ENCODE measurements at regions not wholly inside any gene's neighbourhood (a gene's known extent, or its start where the extent isn't known, plus 50 kb on each side); places are given as distances from the start of the nearest gene placed in this dataset.

GRCh38 chr21:16928439-16928838 lies 584.4 kb upstream of the CXADR start:
- H3K27ac Mint-ChIP-seq = no peak overlapping the region
- H3K36me3 Mint-ChIP-seq = no peaks in the 10 kb centered on the region
- H3K4me1 Mint-ChIP-seq = no peaks in the 10 kb centered on the region
- no peaks in the 10 kb centered on the region for H3K27me3 Mint-ChIP-seq
- no peak overlapping the region for H3K4me3 Mint-ChIP-seq
- H3K9me3 Mint-ChIP-seq = no peaks in the 10 kb centered on the region

GRCh38 chr21:16932314-16932713 lies 580.5 kb upstream of the CXADR start:
- Mint-ChIP-seq H3K4me3 (no peak overlapping the region), H3K9me3 (no peaks in the 10 kb centered on the region), H3K27ac (no peak overlapping the region), H3K36me3 (no peaks in the 10 kb centered on the region), H3K4me1 (no peaks in the 10 kb centered on the region), H3K27me3 (no peaks in the 10 kb centered on the region)

- H3K36me3 Mint-ChIP-seq = no peaks in the 10 kb centered on the region
- H3K27me3 Mint-ChIP-seq = no peaks in the 10 kb centered on the region
- peaks cover 38% of the 10 kb centered on the region for H3K9me3 Mint-ChIP-seq
- H3K4me3 Mint-ChIP-seq = no peak overlapping the region
- H3K4me1 Mint-ChIP-seq = no peaks in the 10 kb centered on the region
- no peak overlapping the region for H3K27ac Mint-ChIP-seq
These were observed 570.1 kb upstream of the CXADR start for GRCh38 chr21:16942703-16943102.

GRCh38 chr21:16943231-16943630 lies 569.6 kb upstream of the CXADR start:
- no peaks in the 10 kb centered on the region for H3K27me3 Mint-ChIP-seq
- H3K4me1 Mint-ChIP-seq = no peaks in the 10 kb centered on the region
- no peak overlapping the region for H3K27ac Mint-ChIP-seq
- no peaks in the 10 kb centered on the region for H3K36me3 Mint-ChIP-seq
- peaks cover 43% of the 10 kb centered on the region for H3K9me3 Mint-ChIP-seq
- no peak overlapping the region for H3K4me3 Mint-ChIP-seq

- Mint-ChIP-seq H3K4me3 (no peak overlapping the region), H3K27ac (no peak overlapping the region), H3K4me1 (no peaks in the 10 kb centered on the region), H3K36me3 (no peaks in the 10 kb centered on the region), H3K9me3 (peaks cover 50% of the 10 kb centered on the region), H3K27me3 (no peaks in the 10 kb centered on the region)
These were observed 567.3 kb upstream of the CXADR start for GRCh38 chr21:16945580-16945979.

- peaks cover 11% of the 10 kb centered on the region for H3K9me3 Mint-ChIP-seq
- peak overlapping the region; percentile 24 for H3K27ac Mint-ChIP-seq
- H3K4me1 Mint-ChIP-seq = no peaks in the 10 kb centered on the region
- no peak overlapping the region for H3K4me3 Mint-ChIP-seq
- H3K27me3 Mint-ChIP-seq = no peaks in the 10 kb centered on the region
- H3K36me3 Mint-ChIP-seq = no peaks in the 10 kb centered on the region
These were observed 556.0 kb upstream of the CXADR start for GRCh38 chr21:16956824-16957223.

- H3K27me3 Mint-ChIP-seq = no peaks in the 10 kb centered on the region
- peaks cover 30% of the 10 kb centered on the region for H3K9me3 Mint-ChIP-seq
- no peaks in the 10 kb centered on the region for H3K36me3 Mint-ChIP-seq
- no peak overlapping the region for H3K4me3 Mint-ChIP-seq
- H3K27ac Mint-ChIP-seq = no peak overlapping the region
- H3K4me1 Mint-ChIP-seq = no peaks in the 10 kb centered on the region
These were observed 547.4 kb upstream of the CXADR start for GRCh38 chr21:16965424-16965823.

- peaks cover 22% of the 10 kb centered on the region for H3K9me3 Mint-ChIP-seq
- H3K4me3 Mint-ChIP-seq = no peak overlapping the region
- H3K27me3 Mint-ChIP-seq = no peaks in the 10 kb centered on the region
- no peak overlapping the region for H3K27ac Mint-ChIP-seq
- H3K36me3 Mint-ChIP-seq = no peaks in the 10 kb centered on the region
- H3K4me1 Mint-ChIP-seq = no peaks in the 10 kb centered on the region
These were observed 544.4 kb upstream of the CXADR start for GRCh38 chr21:16968436-16968835.

- Mint-ChIP-seq H3K9me3 (peaks cover 22% of the 10 kb centered on the region), H3K4me1 (no peaks in the 10 kb centered on the region), H3K4me3 (no peak overlapping the region), H3K36me3 (no peaks in the 10 kb centered on the region), H3K27ac (no peak overlapping the region), H3K27me3 (no peaks in the 10 kb centered on the region)
These were observed 543.2 kb upstream of the CXADR start for GRCh38 chr21:16969636-16970035.

GRCh38 chr21:16974060-16974459 lies 538.8 kb upstream of the CXADR start:
- Mint-ChIP-seq H3K4me1 (no peaks in the 10 kb centered on the region), H3K36me3 (no peaks in the 10 kb centered on the region)

GRCh38 chr21:16976193-16976592 lies 536.6 kb upstream of the CXADR start:
- no peaks in the 10 kb centered on the region for H3K36me3 Mint-ChIP-seq
- H3K9me3 Mint-ChIP-seq = peaks cover 6% of the 10 kb centered on the region
- H3K27ac Mint-ChIP-seq = no peak overlapping the region
- no peak overlapping the region for H3K4me3 Mint-ChIP-seq
- H3K27me3 Mint-ChIP-seq = no peaks in the 10 kb centered on the region
- no peaks in the 10 kb centered on the region for H3K4me1 Mint-ChIP-seq

More at GRCh38 chr21:16974060-16974459, 538.8 kb upstream of the CXADR start:
- H3K4me3 Mint-ChIP-seq = no peak overlapping the region
- H3K9me3 Mint-ChIP-seq = peaks cover 14% of the 10 kb centered on the region
- H3K27me3 Mint-ChIP-seq = no peaks in the 10 kb centered on the region
- no peak overlapping the region for H3K27ac Mint-ChIP-seq

GRCh38 chr21:16978309-16978895 lies 534.4 kb upstream of the CXADR start:
- no peak overlapping the region for H3K27ac Mint-ChIP-seq
- no peak overlapping the region for H3K4me3 Mint-ChIP-seq
- no peaks in the 10 kb centered on the region for H3K36me3 Mint-ChIP-seq
- H3K4me1 Mint-ChIP-seq = no peaks in the 10 kb centered on the region
- no peaks in the 10 kb centered on the region for H3K27me3 Mint-ChIP-seq
- H3K9me3 Mint-ChIP-seq = peaks cover 6% of the 10 kb centered on the region

- Mint-ChIP-seq H3K27ac (no peak overlapping the region), H3K27me3 (no peaks in the 10 kb centered on the region), H3K4me1 (no peaks in the 10 kb centered on the region), H3K9me3 (peaks cover 6% of the 10 kb centered on the region), H3K4me3 (no peak overlapping the region), H3K36me3 (no peaks in the 10 kb centered on the region)
These were observed 533.3 kb upstream of the CXADR start for GRCh38 chr21:16979574-16979973.

- Mint-ChIP-seq H3K36me3 (no peaks in the 10 kb centered on the region), H3K4me1 (no peaks in the 10 kb centered on the region), H3K4me3 (no peak overlapping the region), H3K27me3 (no peaks in the 10 kb centered on the region), H3K27ac (no peak overlapping the region), H3K9me3 (peaks cover 5% of the 10 kb centered on the region)
These were observed 529.4 kb upstream of the CXADR start for GRCh38 chr21:16983420-16983819.

- Mint-ChIP-seq H3K27ac (no peak overlapping the region), H3K36me3 (no peaks in the 10 kb centered on the region), H3K9me3 (peaks cover 26% of the 10 kb centered on the region), H3K4me3 (no peak overlapping the region), H3K27me3 (no peaks in the 10 kb centered on the region), H3K4me1 (no peaks in the 10 kb centered on the region)
These were observed 520.4 kb upstream of the CXADR start for GRCh38 chr21:16992448-16992847.

GRCh38 chr21:16993416-16994038 lies 519.3 kb upstream of the CXADR start:
- no peak overlapping the region for H3K27ac Mint-ChIP-seq
- no peaks in the 10 kb centered on the region for H3K4me1 Mint-ChIP-seq
- H3K4me3 Mint-ChIP-seq = no peak overlapping the region
- H3K36me3 Mint-ChIP-seq = no peaks in the 10 kb centered on the region
- no peaks in the 10 kb centered on the region for H3K27me3 Mint-ChIP-seq
- H3K9me3 Mint-ChIP-seq = peaks cover 23% of the 10 kb centered on the region

Measured in activated naive CD4-positive, alpha-beta T cell treated with anti-CD3 and anti-CD28 coated beads, Interleukin-2, amount 50 U/mL, for 24 hours (primary cell).